ENCODE measurements at regions not wholly inside any gene's neighbourhood (a gene's known extent, or its start where the extent isn't known, plus 50 kb on each side); places are given as distances from the start of the nearest gene placed in this dataset.

- Histone ChIP-seq H3K27me3 (ENCODE audit: control insufficient read depth, insufficient read depth, low read length) (no peaks in the 10 kb centered on the region), H3K4me1 (ENCODE audit: control insufficient read depth in 2 of 3, insufficient read depth in 2 of 3, low read depth in 1 of 3, low read length in 3 of 3) (peaks cover 0 to 14% (median 10%) of the 10 kb centered on the region in 3 donors), H3K27ac (ENCODE audit: low read depth in 2 of 2, low read length in 2 of 2) (peak overlapping the region; percentile 65 to 77), H3K9ac (ENCODE audit: low read length in 3 of 3) (no peak overlapping the region), H3K36me3 (ENCODE audit: control insufficient read depth in 2 of 3, insufficient read depth in 3 of 3, low read length in 3 of 3) (no peaks in the 10 kb centered on the region), H3K9me3 (ENCODE audit: control insufficient read depth in 2 of 3, insufficient read depth in 1 of 3, low read length in 3 of 3) (no peaks in the 10 kb centered on the region), H3K4me3 (ENCODE audit: low read length in 3 of 3) (no peak overlapping the region)
- no peak for FAIRE-seq
- DNase-seq = no peak
- TF ChIP-seq CTCF (IDR thresholded peaks at IDR 0.05; ENCODE audit: borderline replicate concordance, extremely low read depth, insufficient read depth) = no peak
- intact Hi-C loops (cut with DNase I) = no loop called here
These were observed 107.1 kb upstream of the ERRFI1 start for GRCh38 chr1:8133190-8133589.

- H3K27me3 ChIP-seq (ENCODE audit: control insufficient read depth, insufficient read depth, low read length) = no peaks in the 10 kb centered on the region
- no peak overlapping the region for H3K9ac ChIP-seq (ENCODE audit: low read length in 3 of 3)
- H3K4me3 ChIP-seq (ENCODE audit: low read length in 3 of 3) = no peak overlapping the region
- H3K4me1 ChIP-seq (ENCODE audit: control insufficient read depth in 2 of 3, insufficient read depth in 2 of 3, low read depth in 1 of 3, low read length in 3 of 3) = no peaks in the 10 kb centered on the region
- no peaks in the 10 kb centered on the region for H3K36me3 ChIP-seq (ENCODE audit: control insufficient read depth in 2 of 3, insufficient read depth in 3 of 3, low read length in 3 of 3)
- intact Hi-C loops (cut with DNase I) = no loop called here
- DNase-seq (no peak), FAIRE-seq (no peak)
- peaks cover 0 to 9% (median 0%) of the 10 kb centered on the region in 3 donors for H3K9me3 ChIP-seq (ENCODE audit: control insufficient read depth in 2 of 3, insufficient read depth in 1 of 3, low read length in 3 of 3)
- H3K27ac ChIP-seq (ENCODE audit: low read depth in 2 of 2, low read length in 2 of 2) = no peak overlapping the region
- no peak for TF ChIP-seq CTCF (IDR thresholded peaks at IDR 0.05; ENCODE audit: borderline replicate concordance, extremely low read depth, insufficient read depth)
These were observed 101.1 kb upstream of the ERRFI1 start for GRCh38 chr1:8127171-8127641.

GRCh38 chr1:8122477-8123407 lies 96.6 kb upstream of the ERRFI1 start:
- Histone ChIP-seq H3K27me3 (ENCODE audit: control insufficient read depth, insufficient read depth, low read length) (no peaks in the 10 kb centered on the region), H3K4me3 (ENCODE audit: low read length in 3 of 3) (no peak overlapping the region), H3K4me1 (ENCODE audit: control insufficient read depth in 2 of 3, insufficient read depth in 2 of 3, low read depth in 1 of 3, low read length in 3 of 3) (peaks cover 0 to 10% (median 4%) of the 10 kb centered on the region in 3 donors), H3K27ac (ENCODE audit: low read depth in 2 of 2, low read length in 2 of 2) (peak overlapping the region; percentile 16 to 66), H3K36me3 (ENCODE audit: control insufficient read depth in 2 of 3, insufficient read depth in 3 of 3, low read length in 3 of 3) (no peaks in the 10 kb centered on the region), H3K9ac (ENCODE audit: low read length in 3 of 3) (no peak overlapping the region), H3K9me3 (ENCODE audit: control insufficient read depth in 2 of 3, insufficient read depth in 1 of 3, low read length in 3 of 3) (peaks cover 0 to 9% (median 0%) of the 10 kb centered on the region in 3 donors)
- DNase-seq (peak in 1 of 5 donors; percentile 17), FAIRE-seq (no peak)
- no peak for TF ChIP-seq CTCF (IDR thresholded peaks at IDR 0.05; ENCODE audit: borderline replicate concordance, extremely low read depth, insufficient read depth)
- intact Hi-C loops (cut with DNase I) = no loop called here
